Head of caudate nucleus (tissue), 42 donors: ENCODE measurements at regions not wholly inside any gene's neighbourhood (a gene's known extent, or its start where the extent isn't known, plus 50 kb on each side); places are given as distances from the start of the nearest gene placed in this dataset.
"Not testable (repeated sequence)": the region's sequence is repeated elsewhere in the genome, so short reads cannot be mapped to it uniquely, and the experiment has no call there.

Source experiments
- DNase-seq, 42 donors: peaks; one replicate each; pipeline versions ENCODE4 v3.0.0 to v3.0.0-alpha.2; 2020 to 2021; ENCODE audit warnings: mixed read lengths in 7 of 42
- intact Hi-C: fragments of 100-400 bp; cut with DNase I; formaldehyde crosslinking; loops from one replicate; pipeline ENCODE4 v1.15.0; 2022

DNA sequence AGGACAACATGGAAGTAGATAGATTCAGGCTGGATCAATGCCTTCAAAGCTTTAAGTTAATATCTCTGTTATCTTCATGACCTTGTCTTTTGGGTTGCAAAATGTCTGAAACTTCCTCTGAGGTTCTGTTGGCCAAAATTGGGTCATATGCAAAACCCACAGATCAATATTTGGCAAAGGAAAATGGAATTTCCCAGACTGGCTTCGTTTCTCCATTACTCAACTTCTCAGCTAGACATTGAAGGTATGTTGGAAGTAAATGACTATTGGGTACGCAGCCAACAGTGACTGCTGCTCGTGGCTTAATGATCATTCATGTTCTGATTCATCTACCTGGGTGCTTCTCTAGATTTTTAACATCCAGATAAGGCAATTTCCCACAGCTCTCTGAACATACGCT is 675.4 kb upstream of the SGO1 start:
- intact Hi-C loops = no loop called here
- DNase-seq = no peak

DNA sequence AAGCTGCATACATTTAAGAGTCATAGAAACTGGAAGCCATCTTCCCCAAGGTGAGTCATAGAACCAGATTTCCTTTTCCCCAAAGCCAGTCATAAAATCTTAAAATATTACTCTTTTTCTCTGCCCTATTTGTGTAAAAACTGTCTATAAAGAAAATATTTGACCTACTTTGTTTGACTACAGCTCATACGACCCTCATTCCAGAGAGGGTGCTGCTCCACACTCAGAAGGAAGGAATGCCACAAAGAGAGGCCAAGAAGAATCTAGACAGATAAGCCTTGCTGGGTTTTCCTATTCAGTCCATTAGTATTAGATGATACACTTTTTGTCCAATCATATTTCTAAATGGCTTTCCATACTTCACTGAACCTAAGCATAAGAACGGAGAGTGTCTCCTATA is 671.6 kb upstream of the SGO1 start:
- DNase-seq = no peak
- intact Hi-C loops = no loop called here

DNA sequence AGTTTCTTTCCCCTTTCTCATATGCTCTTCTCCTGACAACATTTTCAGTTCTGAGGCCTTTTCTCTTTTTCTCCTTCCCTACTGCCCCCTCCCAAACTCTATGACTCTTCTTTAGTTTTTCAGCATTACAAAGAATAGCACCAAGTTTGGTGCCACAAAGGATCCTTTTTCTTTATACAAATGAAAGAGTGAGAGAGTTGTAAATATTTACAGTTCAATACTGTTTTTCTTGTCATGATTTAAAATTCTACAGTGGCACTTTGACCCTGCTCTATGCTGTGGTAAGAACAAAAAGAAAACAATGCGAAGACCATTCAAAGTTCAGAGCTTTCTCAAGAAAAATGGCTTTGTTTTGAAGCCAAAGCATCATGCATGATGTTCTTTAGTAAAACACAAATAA is 667.9 kb upstream of the SGO1 start:
- no peak for DNase-seq
- intact Hi-C loops = no loop called here

DNA sequence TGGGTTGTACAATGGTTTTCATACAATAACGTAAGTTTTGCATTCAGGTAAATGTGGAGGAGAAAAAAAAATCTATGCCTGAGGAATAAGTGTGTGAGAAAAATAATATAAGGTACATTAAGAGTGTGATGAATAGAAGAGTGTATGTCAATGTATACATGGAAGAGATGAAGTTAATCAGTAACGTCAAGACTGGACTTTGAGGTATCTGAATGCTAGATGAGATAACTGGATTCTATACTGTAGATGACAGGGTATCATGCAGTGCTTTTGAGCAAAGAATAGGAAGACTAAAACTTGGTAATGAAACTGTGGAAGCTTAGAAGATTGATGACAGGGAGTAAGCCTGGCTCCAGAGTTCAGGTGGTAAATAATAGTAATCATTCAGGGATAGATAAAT is 666.7 kb upstream of the SGO1 start:
- DNase-seq = no peak
- intact Hi-C loops = no loop called here

DNA sequence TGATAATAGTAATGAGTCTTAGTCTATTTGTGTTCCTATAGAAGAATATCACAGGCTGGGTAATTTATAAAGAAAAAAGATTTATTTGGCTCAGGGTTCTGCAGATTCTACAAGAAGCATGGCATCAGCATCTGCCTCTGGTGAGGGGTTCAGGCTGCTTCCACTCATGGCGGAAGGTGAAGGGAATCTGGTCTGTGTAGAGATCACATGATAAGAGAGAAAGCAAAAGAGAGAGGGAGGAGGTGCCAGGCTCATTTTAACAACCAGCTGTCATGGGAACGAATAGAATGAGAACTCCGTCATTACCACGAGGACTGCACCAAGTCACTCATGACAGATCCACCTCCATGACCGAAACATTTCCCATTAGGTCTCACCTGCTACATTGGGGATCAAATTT is 664.0 kb upstream of the SGO1 start:
- intact Hi-C loops = no loop called here
- no peak for DNase-seq

DNA sequence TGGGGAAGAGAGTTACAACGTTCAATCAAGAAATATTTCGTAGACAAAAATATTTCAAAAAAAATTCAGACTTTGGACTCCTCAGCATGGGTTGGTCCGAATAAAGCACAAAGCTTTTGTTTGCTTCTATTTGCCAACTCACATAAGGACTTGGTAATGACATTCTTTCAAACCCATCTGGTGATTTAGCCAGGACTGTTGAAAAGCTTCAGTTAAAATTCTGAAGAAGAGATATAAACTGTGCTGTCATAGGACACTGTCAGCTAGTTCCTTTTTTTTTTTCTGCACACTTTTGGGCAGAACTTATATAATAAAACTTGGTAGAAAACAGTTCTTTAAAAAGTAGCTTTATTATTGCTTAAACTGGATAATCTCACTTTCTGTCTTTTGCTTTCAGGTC is 660.8 kb upstream of the SGO1 start:
- no peak for DNase-seq
- intact Hi-C loops = no loop called here

DNA sequence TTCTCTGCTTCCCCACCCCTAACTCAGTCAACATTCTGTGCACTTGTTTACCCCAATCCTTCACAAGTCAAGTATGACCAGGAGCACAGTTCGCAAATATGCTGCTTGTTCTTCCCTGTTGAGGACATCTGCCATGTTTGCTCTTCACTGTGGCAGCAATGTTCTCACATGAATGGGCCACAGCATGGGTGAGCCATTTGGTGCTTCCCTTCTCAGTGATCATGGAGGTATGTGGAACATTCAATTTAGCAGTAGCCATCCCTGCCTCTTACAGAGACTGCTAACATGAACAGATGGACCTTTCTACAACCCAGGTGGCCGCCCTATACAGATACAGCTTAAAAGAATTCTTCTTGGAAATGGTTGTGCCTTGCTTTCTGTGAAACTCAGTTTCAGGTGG is 660.1 kb upstream of the SGO1 start:
- intact Hi-C loops = no loop called here
- DNase-seq = no peak

DNA sequence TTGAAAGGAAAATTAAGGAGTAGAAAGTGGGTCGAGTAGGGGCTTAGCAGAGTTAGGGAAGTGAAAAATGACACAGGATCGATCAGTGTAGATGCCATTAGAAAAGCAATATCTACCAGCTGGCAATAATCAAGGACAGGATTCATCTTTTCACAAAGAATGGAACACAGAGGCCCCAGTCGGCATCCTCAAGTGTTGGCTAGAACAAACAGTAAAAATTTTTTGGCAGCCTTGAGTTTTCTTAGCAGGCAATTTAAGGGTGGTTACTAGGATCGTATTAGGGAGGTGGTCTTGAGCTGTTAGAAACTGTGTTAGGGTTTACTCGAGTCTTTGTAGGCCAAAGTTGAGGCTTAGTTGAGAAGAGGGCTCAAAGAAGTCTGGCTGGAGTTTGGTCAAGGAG is 658.8 kb upstream of the SGO1 start:
- intact Hi-C loops = no loop called here
- DNase-seq = no peak

DNA sequence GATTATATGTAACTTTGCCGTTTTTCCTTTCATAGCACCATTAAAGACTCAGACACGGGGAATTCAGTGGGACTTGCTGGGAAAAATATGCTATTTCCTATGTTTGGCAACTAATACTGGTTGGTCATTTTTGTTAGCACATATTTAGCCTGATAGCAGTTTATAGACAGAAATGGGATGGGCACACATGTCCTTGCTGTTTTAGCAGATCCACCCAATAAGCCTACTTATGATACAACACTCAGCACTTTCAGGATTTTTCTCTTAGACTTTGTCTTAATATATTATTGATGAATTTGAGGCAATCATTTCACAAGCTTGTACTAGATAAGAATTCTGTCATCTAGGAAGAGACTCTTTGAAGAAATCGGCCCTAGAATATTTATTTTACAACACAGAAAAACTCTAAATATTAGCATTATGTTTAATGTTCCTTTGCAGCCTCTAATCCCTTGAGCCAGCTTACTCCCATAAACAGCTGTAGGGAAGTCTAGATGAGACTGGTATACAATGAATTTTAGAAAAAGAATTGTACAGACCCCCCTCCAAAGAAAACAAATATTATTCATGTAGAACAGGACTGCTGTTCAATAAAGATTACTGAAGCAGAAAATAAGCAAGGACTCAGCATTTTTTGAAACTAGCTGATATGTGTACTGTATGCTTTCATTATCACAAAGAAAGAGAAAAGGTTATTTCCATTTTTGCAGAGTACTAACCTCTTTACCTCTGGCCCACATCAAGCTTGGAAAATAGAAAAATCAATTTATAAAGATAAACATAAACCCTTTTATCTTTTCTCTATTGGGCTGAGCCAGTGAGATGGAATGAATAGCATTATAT is 656.8 kb upstream of the SGO1 start:
- intact Hi-C loops = no loop called here
- no peak for DNase-seq

DNA sequence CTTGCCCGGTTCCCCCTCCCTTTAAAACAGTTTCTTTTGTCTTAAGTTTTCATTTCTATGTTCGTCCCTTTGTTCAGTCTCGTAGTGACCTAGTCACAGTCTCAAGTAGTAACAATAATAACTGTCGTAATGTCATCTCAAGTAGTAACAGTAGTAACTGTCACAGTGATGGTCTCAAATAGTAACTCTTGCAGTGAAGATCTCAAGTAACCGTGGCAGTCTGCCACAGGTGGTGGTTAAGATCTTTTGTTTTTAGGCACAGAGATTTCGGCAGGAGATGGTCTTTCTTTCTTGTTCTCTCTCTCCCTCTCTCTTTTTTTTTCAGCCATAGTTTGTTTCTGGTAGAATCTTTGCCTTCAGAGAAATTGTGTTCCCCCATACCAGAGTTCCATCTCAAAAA is 656.0 kb upstream of the SGO1 start:
- DNase-seq = no peak
- intact Hi-C loops = no loop called here

DNA sequence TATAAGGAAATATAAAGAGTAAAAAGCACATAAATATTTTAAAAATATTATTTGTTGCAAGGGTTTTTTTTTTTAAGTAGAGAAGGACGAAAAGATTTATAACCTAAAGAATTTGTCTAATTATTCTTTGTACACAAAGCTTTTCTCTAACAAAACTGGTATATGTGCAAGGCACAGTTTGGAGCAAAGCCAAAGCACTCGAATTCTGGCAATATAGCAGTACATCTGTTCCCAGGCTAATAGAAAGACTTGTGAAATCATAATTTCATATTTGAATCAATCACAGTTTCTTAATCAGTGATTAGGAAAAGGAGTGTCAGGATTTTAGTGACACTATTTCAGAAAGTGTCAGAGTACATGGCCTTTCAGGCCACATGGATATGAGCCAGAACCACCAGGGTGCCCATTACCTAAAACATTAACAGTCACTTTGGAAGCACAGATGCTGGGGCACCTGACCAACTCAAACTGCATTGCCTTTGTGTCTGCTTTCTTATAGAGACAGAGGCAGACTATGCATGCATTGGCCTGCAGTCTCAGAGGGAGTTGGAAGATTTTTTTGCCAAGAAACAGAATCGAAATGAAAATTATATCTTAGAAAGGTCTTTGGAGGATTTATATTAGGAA is 651.8 kb upstream of the SGO1 start:
- intact Hi-C loops = no loop called here
- no peak for DNase-seq

DNA sequence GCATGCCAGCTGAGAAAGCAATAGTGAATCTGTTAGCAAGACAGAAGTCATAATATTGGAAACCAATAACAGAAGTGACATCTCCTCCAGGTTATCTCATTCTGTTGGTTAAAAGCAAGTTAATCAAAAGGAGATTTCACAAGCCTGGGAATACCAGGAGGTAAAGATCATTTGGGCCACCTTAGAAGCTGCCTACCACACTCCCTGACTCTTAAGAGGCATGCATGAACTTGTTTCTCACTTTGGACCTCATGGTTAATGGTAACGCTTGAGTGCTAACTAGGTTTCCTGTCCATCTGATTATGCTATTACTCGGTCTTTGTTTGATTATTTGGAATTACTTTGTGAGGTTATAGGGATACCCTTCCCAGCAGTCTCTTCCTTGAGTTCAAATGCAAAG is 650.8 kb upstream of the SGO1 start:
- intact Hi-C loops = no loop called here
- DNase-seq = no peak

DNA sequence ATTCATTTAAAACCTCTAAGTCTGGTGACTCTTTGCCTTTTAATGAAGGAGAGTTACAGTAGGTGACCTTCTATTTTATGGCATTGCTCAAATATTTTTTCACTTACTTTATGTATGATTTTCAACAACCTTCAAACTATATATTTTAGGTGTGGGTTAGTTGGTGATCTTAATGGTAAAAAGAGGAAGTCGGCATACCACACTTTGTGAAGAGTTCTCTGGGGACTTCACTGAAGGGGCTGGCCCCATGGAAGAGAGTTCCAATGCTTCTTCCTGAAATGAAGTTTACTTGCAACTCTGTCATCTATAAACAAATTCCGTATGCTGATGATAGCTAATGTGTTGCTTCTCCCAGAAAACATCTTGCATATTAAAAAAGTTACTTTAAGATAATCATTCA is 647.0 kb upstream of the SGO1 start:
- no peak for DNase-seq
- intact Hi-C loops = no loop called here

DNA sequence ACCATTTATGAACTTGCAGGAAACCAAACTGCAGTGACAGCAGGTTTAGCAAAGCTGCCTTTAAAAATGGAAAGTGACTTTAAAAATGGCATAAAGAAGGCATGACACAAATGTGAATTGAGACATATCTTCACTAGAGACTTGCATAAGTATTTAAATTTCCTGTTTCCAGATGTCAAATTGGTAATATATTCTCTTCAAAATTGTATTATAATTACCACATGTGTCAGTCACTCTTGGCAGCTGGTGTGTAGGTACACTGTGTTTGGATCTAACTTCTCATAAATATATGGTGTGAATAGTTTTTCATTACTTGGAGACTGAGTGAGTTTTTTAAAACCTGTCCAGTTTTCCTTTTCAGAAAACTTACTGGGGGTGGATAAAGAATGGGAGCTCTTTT is 636.2 kb upstream of the SGO1 start:
- intact Hi-C loops = no loop called here
- peak in 1 of 42 donors; percentile 3 for DNase-seq

DNA sequence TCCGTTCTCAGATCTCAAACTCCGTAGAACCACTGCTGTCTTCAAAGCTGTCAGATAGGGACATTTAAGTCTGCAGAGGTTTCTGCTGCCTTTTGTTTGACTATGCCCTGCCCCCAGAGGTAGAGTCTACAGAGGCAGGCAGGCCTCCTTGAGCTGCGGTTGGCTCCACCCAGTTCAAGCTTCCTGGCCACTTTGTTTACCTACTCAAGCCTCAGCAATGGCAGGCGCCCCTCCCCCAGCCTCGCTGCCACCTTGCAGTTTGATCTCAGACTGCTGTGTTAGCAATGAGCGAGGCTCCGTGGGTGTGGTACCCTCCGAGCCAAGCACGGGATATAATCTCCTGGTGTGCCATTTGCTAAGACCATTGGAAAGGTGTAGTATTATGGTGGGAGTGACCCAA is 634.9 kb upstream of the SGO1 start:
- intact Hi-C loops, DNase-seq: not testable (repeated sequence)

DNA sequence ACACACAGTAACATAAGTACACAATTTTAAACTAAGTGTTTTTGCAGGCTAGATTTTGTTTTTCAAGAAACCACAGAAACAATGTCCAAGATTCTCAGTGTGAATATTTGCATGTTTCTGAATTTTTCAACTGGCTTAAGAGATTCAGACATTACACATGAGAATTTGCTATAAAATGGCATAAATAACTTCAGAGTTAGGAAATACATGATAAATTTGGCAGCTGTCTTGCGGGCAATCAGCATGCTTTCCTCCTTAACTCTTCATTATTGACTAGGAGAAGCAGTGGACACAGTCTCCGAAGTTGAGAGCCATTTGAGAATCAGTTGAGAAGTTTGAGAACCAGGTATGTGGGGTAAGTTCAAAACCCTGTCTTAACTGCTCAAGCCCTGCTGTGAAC is 625.6 kb upstream of the SGO1 start:
- DNase-seq = no peak
- intact Hi-C loops = no loop called here

DNA sequence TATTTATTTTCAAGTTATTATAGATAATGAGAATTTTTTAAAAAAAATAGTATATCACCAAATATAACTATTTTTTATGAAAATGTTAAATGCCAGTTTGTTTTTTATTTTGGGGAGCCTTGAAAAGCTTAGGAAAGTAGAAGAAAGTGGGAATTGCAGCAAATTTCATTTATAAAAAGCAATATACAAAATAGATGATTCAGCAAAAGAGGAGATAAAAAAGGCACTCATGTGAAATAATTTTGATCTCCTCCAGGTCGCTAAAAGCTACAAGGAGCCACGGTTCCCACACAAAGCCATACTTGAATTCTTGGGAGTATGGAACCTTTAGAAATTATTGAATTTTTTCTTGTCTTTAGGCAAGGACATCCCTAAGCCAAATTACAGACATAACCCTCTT is 625.0 kb upstream of the SGO1 start:
- DNase-seq = no peak
- intact Hi-C loops = no loop called here

DNA sequence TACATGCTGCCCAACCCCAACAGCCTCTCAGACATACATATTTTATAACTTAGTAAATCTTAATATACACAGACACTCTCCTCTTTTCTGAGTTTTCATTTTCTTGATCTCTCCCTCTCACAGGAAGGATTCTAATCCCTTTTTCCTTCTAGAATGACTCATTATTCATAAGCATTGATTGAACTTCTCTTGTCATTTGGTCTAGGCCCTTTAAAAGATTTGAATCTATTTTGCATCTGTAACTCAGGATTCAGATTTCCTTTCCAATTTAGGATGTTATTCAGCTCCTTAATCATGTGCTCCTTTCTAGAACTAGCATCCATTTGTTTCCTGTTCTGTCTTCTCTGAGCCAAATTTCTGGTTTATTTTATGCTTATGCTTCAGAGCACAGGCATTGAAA is 624.5 kb upstream of the SGO1 start:
- no peak for DNase-seq
- intact Hi-C loops = no loop called here

DNA sequence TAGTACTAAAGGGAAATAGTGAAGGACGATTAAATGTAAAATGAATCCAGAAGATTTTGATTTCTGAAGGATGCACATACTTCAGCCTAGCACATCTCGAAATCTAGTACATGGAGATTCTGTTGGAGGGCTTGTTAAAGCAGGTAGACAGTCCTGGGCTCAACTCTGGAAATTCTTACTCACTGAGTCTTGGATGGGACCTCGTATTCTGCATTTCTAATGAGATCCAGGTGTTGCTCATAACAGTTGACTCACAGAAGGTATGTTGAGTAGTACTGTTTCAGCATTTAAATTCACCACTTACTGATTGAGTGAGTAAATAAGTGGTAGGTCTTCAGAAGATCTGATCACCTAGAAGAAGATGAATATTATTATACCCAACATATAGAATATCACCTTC is 623.4 kb upstream of the SGO1 start:
- intact Hi-C loops = no loop called here
- no peak for DNase-seq

DNA sequence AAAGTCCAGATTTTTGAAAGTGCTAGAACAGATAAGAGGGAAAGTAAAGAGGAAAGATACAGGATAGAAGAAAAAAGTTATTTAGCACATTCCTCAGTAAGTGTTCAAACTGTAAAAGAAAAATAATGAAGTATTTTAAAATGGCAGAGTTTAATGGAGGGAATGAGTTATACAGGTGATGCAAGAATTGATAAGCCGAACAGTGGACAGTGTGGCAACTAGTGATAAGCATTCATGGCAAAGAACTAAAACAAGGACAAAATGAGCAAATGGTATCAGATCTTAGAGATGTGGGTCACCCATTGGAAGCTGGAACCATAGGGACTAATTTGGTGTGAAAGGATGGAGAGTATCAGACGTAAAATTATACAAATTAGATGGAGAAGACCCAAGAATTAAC is 622.9 kb upstream of the SGO1 start:
- intact Hi-C loops = no loop called here
- no peak for DNase-seq

DNA sequence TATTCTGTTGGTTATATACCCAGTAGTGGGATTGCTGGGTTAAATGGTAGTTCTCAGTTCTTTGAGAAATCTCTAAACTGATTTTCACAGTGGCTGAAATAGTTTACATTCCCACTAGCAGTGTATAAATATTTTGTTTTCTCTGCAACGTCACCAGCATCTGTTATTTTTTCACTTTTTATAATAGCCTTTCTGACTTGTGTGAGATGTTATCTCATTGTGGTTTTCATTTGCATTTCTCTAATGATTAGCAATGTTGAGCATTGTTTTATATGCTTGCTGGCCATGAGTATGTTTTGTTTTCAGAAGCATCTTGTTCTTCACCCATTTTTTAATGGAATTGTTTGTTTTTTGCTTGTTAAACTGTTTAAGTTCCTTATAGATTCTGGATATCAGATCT is 612.7 kb upstream of the SGO1 start:
- intact Hi-C loops = no loop called here

More for the DNA sequence above, 612.7 kb upstream of the SGO1 start:
- DNase-seq = no peak
